AG04450 (cell line): ENCODE measurements at regions not wholly inside any gene's neighbourhood (a gene's known extent, or its start where the extent isn't known, plus 50 kb on each side); places are given as distances from the start of the nearest gene placed in this dataset.

Experiments
- CTCF ChIA-PET: fragments of 300-600, 350-600 bp; formaldehyde crosslinking; extraction: SDS; loops from one replicate; lab custom pipeline; 2022; ENCODE audit warnings: antibody characterized with exemption, inconsistent platforms; lab: Charles Lee
- POLR2A ChIA-PET: fragments of 350-600 bp; formaldehyde crosslinking; extraction: SDS; loops from one replicate; lab custom pipeline; 2021; ENCODE audit warnings: antibody characterized with exemption, inconsistent platforms; lab: Yijun Ruan, JAX
- DNase-seq: peaks from one replicate; pipeline ENCODE4 v3.0.0-alpha.2; 2011; ENCODE audit warnings: low read depth, low spot score
- H3K27ac ChIP-seq: one replicate; pipeline ENCODE4 v1.5.1; 2012; ENCODE audit warnings: low read depth, low read length, control low read depth
- H3K27me3 ChIP-seq: one replicate; pipeline ENCODE4 v1.6.0; 2012; ENCODE audit warnings: low read length; ENCODE audit not compliant: control insufficient read depth, insufficient read depth
- H3K4me3 ChIP-seq: 2 replicates; pipeline ENCODE4 v1.5.1; 2011; ENCODE audit warnings: mild to moderate bottlenecking, low read depth, low read length, control low read depth
- H3K9me3 ChIP-seq: 2 replicates; pipeline ENCODE4 v1.5.1; 2012; ENCODE audit warnings: low read length; ENCODE audit not compliant: control insufficient read depth, insufficient read depth
- TF ChIP-seq, protein P1 (sequence below): IDR thresholded peaks from 2 replicates; pipeline ENCODE4 v1.5.1; 2011; ENCODE audit warnings: low read depth, low read length, control low read depth, inconsistent platforms

DNA sequence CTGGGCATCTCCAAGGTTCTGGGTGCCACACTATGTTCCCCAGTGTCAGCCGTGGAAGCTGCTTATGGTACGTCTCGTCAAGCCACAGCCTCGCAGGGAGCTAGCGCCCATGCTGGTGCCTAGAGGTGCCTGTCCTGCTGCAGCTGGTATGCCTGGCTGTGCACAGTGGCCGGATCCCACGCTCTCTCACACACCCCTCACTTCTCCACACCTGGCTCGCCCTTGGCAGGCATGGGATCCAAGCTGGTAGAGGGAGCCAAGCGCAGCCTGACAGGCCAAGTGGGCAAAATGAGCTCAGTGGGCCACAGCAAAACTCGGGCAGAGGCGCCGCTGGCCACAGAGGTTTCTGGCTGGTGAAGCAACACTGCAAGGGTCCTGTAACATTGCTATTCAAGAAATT is 156.1 kb upstream of the RBMS1 start:
- ChIA-PET CTCF (interaction anchor here (2.1 kb wide), 1 partner anchor 325 kb away, joined by 6 read pairs; no protein-coding TSS in a partner anchor), POLR2A (no interaction called here)
- no peak for DNase-seq
- TF ChIP-seq, protein P1, sequence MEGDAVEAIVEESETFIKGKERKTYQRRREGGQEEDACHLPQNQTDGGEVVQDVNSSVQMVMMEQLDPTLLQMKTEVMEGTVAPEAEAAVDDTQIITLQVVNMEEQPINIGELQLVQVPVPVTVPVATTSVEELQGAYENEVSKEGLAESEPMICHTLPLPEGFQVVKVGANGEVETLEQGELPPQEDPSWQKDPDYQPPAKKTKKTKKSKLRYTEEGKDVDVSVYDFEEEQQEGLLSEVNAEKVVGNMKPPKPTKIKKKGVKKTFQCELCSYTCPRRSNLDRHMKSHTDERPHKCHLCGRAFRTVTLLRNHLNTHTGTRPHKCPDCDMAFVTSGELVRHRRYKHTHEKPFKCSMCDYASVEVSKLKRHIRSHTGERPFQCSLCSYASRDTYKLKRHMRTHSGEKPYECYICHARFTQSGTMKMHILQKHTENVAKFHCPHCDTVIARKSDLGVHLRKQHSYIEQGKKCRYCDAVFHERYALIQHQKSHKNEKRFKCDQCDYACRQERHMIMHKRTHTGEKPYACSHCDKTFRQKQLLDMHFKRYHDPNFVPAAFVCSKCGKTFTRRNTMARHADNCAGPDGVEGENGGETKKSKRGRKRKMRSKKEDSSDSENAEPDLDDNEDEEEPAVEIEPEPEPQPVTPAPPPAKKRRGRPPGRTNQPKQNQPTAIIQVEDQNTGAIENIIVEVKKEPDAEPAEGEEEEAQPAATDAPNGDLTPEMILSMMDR, result no peak
- Histone ChIP-seq H3K27me3 (no peaks in the 10 kb centered on the region), H3K9me3 (peaks cover 9% of the 10 kb centered on the region; the same call in 1 of the 2 replicates), H3K4me3 (no peak overlapping the region), H3K27ac (no peak overlapping the region)

- Histone ChIP-seq H3K4me3 (no peak overlapping the region), H3K27me3 (no peaks in the 10 kb centered on the region), H3K9me3 (peaks cover 9% of the 10 kb centered on the region; the same call in 1 of the 2 replicates), H3K27ac (no peak overlapping the region)
- TF ChIP-seq, protein P1, result no peak
- POLR2A ChIA-PET, result no interaction called here
- CTCF ChIA-PET, result interaction anchor here (2.1 kb wide), 1 partner anchor 326 kb away, joined by 6 read pairs; no protein-coding TSS in a partner anchor
- no peak for DNase-seq
Observed at GRCh38 chr2:160650196-160651118, 156.8 kb upstream of the RBMS1 start.

DNA sequence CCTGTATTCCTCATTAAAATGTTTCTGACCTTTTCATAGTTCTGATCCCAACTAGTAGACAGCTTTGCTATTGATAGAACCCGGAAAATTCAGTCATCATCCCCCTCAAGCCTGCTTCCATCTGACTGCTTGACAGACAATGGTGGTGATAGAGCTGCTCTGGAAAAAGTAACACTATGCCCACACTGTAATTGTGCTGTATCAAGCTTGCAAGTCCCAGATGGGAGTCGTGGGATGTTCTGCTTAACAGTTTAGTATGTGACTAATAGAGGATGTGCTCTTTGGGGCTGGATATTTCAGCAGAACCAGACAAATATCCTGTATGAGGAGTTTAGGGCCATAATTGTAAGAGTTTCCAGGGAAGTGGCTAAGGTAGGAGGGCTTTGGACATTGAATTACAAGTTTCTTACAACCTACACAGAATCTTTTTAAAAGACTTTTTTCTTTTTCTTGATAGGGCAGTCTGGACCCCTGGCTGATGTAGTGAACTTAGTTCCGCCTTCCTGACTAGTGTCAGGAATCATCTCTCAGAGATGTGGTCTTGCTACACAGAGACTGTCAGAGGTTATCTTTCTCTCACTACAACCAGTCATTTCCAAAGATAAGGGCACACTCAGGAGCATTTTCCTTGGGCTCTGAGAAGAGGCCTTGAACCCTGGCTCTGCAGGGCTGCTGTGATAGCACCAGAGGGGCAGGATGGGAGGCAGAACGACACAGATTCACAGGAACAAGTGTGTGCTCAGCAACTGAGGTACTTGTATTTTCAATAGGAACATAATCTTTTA is 158.0 kb upstream of the RBMS1 start:
- no peak for DNase-seq
- CTCF ChIA-PET, result no interaction called here
- Histone ChIP-seq H3K27ac (no peak overlapping the region), H3K27me3 (no peaks in the 10 kb centered on the region), H3K4me3 (no peak overlapping the region), H3K9me3 (peaks cover 9% of the 10 kb centered on the region; the same call in 1 of the 2 replicates)
- TF ChIP-seq, protein P1, result no peak
- POLR2A ChIA-PET, result no interaction called here

DNA sequence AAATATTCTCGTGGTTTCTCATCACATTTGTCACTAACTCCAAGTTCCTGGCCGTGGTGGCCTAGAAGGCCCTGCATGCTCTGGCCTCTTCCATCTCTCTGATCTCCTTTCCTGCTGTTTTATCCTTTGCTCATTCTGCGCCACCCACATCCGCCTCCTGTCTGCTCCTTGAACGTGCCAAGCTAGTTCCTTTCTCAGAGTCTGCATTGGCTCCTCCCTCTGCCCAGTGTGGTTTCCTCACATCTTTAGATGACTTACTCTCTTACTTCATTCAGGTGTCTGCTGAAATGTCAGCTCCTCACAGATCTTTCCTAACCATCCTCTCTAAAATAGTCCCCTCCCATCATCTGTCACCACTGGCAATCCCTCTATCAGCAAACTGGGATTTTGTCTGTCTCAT is 158.6 kb upstream of the RBMS1 start:
- CTCF ChIA-PET, result no interaction called here
- POLR2A ChIA-PET, result no interaction called here
- no peak overlapping the region for H3K4me3 ChIP-seq
- H3K27me3 ChIP-seq, result no peaks in the 10 kb centered on the region
- peaks cover 9% of the 10 kb centered on the region; the same call in 1 of the 2 replicates for H3K9me3 ChIP-seq
- TF ChIP-seq, protein P1, result no peak
- no peak for DNase-seq
- H3K27ac ChIP-seq, result no peak overlapping the region
